Glomerular visceral epithelial cell (primary cell): ENCODE measurements at regions not wholly inside any gene's neighbourhood (a gene's known extent, or its start where the extent isn't known, plus 50 kb on each side); places are given as distances from the start of the nearest gene placed in this dataset.
"Not testable (repeated sequence)": the region's sequence is repeated elsewhere in the genome, so short reads cannot be mapped to it uniquely, and the experiment has no call there.

Experiments
- DNase-seq: peaks from one replicate; pipeline ENCODE4 v3.0.0-alpha.2; 2016; ENCODE audit errors: extremely low spot score

DNA sequence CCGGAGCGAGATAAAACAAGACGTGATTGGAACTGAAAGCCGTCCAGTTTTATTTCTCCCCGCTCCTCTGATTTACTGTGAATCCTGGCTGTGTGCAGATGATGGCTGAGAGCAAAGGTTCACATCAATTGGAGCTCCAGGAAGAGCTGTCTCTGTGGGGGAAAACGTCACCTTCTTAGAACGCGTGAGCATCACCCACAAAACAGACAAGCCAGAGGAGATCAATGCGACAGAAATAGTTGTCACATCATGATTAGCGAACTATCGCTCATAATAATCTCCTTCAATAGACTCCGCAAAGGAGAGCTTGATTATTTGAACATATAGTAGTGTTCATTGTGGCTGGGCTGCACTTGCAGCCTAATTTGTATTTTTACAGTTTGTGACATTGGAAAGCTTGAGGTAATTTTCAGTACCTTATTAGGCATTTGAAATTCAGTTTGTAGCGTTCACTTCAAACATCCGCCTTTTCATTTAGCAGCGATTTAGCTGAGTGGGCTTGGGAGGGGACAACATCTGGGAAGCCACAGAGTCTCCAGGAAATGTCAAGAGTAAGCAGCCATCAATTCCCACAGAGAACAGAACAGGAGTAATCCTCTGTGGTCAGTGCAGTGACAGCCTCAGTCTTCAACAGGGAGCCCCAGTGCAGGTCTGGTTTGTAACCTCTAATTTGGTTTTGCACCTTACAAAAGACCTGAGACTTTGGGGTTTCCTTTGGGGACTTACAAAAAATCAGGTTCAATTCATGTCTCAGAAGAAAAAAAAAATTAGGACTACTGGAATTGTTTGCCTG lies 276.8 kb upstream of the PFKP start:
- no peak for DNase-seq

DNA sequence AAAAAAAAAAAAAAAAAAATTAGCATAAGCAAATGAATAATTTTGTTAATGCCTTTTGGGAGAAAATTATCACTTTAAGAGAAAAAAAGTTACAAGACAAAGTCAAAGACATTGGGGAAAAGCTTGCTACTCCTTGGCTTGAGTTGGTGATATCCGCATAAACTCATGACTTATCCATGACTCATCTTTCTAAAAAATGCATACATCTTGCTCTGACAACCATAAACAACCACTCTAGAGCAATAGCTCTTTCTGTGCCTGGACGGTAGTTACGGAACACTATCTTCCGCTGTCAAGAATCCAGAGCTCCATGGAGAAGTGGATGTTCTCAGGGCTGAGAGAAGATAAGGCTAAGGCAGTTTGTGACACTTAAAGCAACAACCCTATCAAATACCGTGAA lies 281.1 kb upstream of the PFKP start:
- no peak for DNase-seq

- DNase-seq = no peak
Observed at GRCh38 chr10:2784766-2785165, 282.6 kb upstream of the PFKP start.

GRCh38 chr10:2782950-2783349 lies 284.4 kb upstream of the PFKP start:
- DNase-seq = no peak

GRCh38 chr10:2782265-2782664 lies 285.1 kb upstream of the PFKP start:
- no peak for DNase-seq

DNA sequence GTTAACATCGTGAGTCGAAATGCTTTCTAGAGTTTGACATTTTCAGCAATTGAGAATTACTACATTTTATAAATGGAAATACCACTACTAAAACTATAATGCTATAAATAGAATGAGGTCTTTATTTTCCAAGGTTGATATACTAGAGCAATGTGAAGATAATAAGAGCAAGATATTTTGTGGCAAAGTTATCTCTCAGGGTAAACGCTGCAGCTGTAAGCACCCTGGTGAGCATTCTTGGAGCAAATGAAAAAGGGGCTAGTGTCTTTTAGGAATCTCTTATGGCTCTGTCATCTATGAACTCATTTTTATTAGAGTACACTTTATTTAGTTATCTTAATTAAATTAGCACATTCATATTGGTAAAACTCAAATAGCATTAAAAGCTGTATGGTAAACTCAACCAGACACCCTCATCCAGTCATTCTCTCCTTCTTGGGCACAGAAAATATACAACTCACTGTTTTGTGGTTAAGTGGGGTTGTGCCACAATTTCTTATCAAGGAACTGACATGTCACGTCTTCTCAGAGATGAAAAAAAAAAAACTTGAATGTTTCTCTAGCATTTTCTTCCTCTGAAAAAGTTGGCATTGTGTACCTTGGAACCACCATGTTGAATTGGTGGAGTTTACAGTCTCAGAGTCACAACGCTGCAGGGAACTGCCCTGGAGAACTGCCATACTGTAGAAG lies 289.5 kb upstream of the PFKP start:
- no peak for DNase-seq

- DNase-seq = no peak
Observed at GRCh38 chr10:2772816-2773631, 294.3 kb upstream of the PFKP start.

GRCh38 chr10:2772135-2772534 lies 295.2 kb upstream of the PFKP start:
- no peak for DNase-seq

- DNase-seq = not testable (repeated sequence)
Observed at GRCh38 chr10:2767293-2767692, 300.1 kb upstream of the PFKP start.

GRCh38 chr10:2761971-2762370 lies 305.4 kb upstream of the PFKP start:
- DNase-seq = no peak

DNA sequence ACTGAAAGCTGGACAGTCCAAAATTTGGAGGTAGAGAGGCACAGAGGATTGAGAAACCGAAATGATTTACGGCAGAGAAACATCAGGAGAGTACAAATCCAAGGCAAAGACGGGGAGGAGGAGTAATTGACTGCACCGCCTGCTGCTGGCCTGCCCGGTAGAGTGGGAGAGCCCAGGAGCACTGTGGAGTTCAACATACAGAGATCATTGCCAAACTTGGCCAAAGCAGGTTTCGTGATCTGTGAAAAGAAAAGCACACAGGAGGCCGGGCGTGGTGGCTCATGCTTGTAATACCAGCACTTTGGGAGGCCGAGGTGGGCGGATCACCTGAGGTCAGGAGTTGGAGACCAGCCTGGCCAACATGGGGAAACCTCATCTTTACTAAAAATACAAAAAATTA lies 306.0 kb upstream of the PFKP start:
- no peak for DNase-seq

GRCh38 chr10:2760736-2761135 lies 306.6 kb upstream of the PFKP start:
- no peak for DNase-seq

DNA sequence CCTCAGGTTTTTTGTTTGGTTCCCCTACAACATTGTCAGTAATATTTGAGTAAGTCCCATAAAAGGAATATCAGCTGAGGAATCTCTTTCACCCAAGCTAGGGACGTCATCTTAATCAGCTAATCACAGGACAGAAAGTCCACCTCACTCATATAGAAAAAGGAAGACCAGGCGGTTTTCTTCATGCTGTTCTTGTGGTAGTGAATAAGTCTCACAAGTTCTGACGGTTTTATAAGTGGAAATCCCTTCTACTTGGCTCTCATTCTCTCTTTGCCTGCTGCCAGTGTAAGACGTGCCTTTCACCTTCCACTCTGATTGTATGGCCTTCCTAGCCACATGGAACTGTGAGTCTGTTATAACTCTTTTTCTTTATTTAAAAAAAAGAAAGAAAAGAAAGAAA lies 308.1 kb upstream of the PFKP start:
- DNase-seq = no peak

- DNase-seq = no peak
Observed at GRCh38 chr10:2754943-2755342, 312.4 kb upstream of the PFKP start.

DNA sequence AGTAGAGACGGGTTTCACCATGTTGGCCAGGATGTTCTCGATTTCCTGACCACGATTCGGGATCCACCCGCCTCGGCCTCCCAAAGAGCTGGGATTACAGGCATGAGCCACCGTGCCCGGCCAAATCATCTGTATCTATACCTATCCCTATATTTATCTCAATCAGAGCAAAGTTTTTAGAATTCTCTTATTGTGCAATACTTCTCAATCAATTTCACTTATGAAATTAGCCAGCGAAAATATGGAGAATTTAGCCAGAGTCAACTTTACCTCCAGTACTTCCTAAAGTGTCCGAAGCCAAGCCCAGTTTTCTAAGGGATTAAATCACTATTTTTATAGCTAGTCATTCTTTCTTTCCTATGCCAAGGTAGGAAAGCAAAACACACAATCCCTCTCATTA lies 319.1 kb upstream of the PFKP start:
- DNase-seq = no peak

DNA sequence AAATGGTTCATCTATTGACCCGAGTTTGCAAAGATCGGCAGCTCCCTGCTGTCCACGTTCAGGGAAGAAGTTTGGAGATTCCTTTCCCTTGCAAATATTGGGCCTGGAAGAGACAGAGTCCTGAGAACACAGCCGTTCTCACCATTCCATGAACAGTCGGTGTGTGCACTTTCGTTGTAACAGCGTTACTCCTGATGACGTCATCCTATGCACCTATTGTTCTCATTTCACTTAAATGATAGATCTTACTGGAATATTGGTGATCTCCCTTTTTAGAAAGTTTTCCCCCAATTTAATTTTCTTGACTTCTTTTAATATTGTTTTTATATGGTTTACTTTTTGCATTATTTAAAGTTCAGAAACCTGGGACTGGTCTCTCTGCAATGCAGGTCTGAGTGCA lies 320.7 kb upstream of the PFKP start:
- DNase-seq = no peak

- no peak for DNase-seq
Observed at GRCh38 chr10:2745666-2746065, 321.7 kb upstream of the PFKP start.

DNA sequence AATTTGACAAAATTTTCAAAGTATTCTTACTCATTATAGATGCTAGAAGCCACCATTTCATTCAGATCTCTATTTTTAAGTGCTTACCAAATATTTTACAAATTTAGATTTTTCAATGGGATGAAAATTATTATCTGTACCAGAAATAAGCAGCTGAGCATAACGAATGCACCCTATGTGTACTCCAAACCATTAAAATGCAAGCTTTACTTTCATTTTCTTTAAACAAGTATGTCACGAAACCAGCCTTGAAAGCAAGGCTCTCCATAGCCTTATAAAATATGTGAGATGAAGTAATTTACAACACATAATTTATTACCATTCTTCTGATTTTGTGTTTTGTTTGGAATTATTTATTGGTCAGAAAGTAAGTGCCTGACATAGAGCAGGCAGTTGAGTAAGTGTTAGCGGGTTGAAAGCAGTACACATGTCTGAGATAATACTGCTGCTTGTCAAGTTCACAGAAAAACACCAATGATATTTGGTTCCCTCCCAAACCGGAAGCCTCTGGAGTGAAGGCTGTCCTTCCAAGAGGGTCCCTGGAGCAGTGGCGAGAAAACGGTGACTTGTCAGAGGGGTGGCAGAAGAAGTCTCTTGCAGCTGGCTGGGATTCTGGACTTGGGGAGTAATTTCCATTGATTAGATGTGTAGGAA lies 322.7 kb upstream of the PFKP start:
- DNase-seq = no peak

GRCh38 chr10:2734603-2735002 lies 332.7 kb upstream of the PFKP start:
- DNase-seq = no peak

- no peak for DNase-seq
Observed at GRCh38 chr10:2733278-2733963, 333.9 kb upstream of the PFKP start.

- no peak for DNase-seq
Observed at GRCh38 chr10:2731940-2732339, 335.4 kb upstream of the PFKP start.

DNA sequence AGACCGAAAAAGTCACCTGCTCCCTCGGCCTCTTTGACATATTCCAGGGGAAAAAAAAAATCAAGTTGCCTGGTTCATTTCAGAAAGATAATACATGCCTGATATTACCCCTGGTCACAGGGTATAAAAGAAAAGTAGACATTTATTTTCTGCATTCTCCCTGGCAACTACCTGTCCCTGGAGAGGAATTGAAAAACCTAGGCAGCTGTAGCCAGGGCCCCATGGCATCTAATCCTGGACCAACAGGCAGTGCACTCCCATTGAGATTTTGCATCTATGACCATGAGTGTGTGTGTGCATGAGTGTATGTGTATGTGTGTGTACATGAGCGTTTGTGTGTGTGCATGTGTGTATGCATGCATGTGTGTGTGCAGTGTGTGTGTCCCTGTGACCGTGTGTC lies 338.2 kb upstream of the PFKP start:
- no peak for DNase-seq
